ENCODE measurements at regions not wholly inside any gene's neighbourhood (a gene's known extent, or its start where the extent isn't known, plus 50 kb on each side); places are given as distances from the start of the nearest gene placed in this dataset.
A peak's percentile ranks its signal among the peaks of the same experiment; 100 is the strongest.

GRCh38 chr1:30514137-30514654 lies 209.2 kb downstream of the MATN1 start:
- no peak for DNase-seq (ENCODE audit: low spot score)

DNA sequence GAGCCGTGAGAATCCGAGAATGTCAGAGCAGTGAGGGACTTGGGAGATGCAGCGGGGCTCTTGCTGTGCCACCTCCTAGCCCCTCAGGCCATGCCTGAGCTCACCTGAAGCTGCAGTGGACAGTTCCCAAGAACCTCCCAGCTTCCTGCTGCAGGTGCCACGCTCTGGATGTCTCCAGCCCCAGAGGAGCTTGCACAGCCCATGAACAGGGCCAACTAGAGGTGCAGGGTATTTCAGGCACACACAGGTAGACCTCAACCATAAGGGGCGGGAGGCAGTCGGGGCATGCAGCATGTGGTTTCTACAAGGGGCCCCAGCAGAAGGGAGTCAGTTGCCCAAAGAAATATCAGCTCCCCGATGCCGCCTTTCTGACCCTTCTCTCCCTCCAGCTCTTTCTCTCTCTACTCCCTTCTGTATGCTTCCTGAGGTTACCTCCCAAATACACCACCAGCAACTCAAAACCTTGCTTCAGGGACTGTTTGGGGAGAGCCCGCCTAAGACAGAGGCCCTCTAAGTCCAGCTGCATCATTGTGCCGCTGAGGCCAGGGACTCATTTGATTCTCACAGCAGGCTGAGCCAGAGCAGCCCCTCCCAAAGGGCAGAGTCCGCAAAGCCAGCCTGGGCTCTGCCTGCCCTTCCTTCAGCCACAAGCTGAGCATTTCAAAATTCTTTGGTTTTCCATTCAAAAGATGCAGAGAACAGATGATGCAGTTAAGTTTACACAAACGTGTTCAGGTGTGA lies 209.8 kb downstream of the MATN1 start:
- DNase-seq (ENCODE audit: low spot score) = no peak

DNA sequence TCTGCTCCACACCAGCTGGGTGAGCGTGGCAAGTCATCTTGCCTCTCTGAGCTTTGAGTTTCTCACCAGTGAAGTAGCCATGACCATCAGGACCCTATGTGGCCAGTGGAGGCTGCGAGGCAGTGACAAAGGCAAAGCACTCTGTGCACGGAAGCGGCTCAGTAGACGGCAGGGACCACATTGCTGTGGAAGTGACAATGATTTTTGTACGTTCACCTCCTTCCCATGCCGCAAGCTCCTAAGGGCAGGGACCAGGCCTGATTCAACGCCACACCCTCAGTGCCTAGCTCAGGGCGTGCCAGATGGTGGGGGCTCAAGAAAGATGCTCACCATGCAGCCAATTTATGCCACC lies 210.5 kb downstream of the MATN1 start:
- DNase-seq (ENCODE audit: low spot score) = no peak

- peak; percentile 79 for DNase-seq (ENCODE audit: low spot score)
These were observed 211.1 kb downstream of the MATN1 start for GRCh38 chr1:30511991-30512913.

DNA sequence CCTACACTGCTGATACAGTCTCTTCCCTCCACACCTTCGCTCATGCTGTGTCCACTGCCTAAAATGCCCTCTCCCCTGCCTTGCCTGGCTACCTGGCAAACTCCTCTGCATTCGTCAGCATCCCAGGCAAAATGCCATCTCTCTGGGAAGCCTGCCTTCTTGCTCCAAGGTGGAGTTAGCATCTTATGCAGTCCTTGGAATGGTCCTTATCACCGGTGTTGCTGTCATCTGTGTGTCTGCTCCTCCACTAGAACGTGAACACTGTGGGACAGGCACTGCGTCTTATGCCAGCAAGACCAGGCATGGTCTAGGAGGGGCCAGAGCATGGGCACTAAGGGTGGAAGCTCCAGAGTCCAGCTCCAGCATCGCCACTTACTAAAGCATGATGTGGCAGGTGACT lies 211.8 kb downstream of the MATN1 start:
- DNase-seq (ENCODE audit: low spot score) = no peak

DNA sequence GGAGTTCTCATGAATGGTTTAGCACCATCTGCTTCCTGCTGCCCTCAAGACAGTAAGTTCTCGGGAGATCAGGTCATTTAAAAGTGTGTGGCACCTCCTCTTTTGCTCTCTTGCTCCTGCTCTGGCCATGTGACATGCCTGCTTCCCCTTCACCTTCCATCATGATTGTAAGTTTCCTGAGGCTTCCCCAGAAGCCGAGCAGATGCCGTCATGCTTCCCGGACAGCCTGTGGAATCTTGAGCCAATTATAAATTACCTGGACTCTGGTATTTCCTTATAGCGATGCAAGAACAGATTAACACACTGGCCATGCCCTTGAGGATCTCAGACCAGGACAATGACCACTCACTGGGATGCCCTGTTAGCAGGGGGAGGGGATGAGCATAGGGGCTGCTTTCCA lies 212.3 kb downstream of the MATN1 start:
- DNase-seq (ENCODE audit: low spot score) = no peak

GRCh38 chr1:30509670-30510069 lies 213.7 kb downstream of the MATN1 start:
- DNase-seq (ENCODE audit: low spot score) = no peak

DNA sequence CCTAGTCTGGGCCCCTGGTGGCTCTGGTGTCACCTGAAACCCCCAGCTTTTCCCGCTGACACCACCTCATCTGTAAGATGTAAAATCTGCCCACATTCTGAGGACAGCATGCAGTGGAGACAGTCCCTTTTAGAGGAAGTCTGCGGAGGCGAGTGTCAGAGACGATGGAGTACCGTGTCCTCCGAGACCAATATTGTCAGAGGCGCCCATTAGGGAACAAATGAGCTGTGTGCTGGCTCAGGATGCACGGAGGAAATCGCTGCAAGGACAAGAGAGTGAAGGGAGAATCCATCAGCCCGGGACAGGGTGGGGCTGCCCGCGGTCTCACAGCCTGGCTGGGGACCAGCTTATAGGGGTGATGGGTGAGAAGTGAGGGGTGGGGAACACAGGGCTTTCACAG lies 214.8 kb downstream of the MATN1 start:
- no peak for DNase-seq (ENCODE audit: low spot score)

GRCh38 chr1:30508175-30508448 lies 215.3 kb downstream of the MATN1 start:
- no peak for DNase-seq (ENCODE audit: low spot score)

DNA sequence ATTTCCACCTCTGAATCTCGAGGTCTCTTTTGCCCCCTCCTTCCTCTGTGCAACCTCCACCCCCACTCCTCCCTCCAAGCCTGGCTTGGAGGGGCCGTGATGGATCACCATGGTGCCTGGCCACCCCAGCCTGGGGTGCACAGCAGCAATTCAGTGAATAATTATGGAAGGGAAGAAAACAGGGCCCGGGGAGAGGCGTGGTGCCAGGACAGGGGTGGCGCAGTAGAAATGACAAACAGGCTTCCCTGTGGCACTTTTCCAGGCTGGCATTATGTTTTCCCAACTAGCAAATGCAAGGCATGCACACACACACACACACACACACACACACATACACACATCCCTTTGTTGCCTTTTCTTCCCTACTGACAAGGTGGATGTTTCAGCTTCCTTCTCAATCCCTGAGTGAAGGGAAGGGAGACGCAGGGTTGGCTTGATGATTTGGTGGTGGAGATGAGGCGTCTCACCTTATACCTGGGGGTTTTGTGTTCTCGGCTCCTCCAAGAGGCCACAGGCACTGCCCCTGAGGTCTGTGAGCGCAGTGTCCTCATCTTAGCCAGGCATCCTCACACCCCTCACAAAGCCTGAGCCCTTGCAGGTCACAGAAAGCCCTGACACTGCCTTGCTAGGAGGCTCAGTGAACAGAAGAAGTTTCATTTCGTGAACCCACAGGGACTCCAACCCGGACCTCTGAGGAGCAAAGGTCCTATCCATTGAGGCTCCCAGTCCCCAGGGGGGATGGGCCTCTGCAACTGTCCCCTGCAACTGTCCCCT lies 215.8 kb downstream of the MATN1 start:
- no peak for DNase-seq (ENCODE audit: low spot score)

GRCh38 chr1:30507016-30507312 lies 216.4 kb downstream of the MATN1 start:
- DNase-seq (ENCODE audit: low spot score) = no peak

GRCh38 chr1:30506291-30507015 lies 216.9 kb downstream of the MATN1 start:
- DNase-seq (ENCODE audit: low spot score) = no peak

GRCh38 chr1:30505853-30506252 lies 217.5 kb downstream of the MATN1 start:
- DNase-seq (ENCODE audit: low spot score) = no peak

DNA sequence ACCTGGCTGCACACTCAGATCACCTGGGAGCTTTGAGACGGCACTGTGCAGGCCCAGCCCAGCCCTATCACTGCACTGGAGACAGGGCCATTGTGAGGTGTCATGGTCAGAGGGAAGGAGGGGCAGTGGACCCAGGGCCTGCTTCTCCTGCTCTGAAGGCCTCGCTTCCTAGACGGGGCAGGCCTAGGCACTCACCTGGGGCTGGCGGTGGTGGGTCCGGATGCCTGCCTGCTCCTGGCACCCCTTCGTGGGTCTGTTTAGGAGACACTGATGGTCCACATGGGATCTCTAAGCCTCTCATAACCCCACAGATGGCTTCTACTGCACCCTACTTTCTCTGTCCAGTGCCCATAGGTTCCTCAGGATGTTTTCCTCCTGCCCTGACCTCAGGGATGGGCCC lies 230.9 kb downstream of the MATN1 start:
- no peak for DNase-seq (ENCODE audit: low spot score)

DNA sequence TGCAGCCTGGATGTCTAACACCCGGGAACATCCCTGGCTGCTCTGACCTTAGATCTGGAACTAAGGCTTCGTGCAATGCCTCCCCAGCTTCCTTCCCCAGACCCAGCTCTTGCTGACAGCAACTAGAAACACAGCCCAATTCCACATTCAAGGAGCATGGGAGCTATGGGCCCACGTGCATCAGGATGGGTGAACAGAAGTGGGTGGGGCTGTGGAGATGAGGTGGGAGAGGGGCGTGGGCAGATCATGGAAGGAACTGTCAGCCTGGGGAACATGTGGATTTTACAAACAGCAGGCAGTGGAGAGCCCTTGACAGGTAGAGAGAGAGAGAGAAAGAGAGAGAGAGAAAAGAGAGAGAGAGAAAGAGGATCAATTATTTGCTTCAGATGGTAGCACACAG lies 231.6 kb downstream of the MATN1 start:
- no peak for DNase-seq (ENCODE audit: low spot score)

- no peak for DNase-seq (ENCODE audit: low spot score)
These were observed 232.8 kb downstream of the MATN1 start for GRCh38 chr1:30490554-30491053.

GRCh38 chr1:30489737-30490389 lies 233.5 kb downstream of the MATN1 start:
- DNase-seq (ENCODE audit: low spot score) = no peak

DNA sequence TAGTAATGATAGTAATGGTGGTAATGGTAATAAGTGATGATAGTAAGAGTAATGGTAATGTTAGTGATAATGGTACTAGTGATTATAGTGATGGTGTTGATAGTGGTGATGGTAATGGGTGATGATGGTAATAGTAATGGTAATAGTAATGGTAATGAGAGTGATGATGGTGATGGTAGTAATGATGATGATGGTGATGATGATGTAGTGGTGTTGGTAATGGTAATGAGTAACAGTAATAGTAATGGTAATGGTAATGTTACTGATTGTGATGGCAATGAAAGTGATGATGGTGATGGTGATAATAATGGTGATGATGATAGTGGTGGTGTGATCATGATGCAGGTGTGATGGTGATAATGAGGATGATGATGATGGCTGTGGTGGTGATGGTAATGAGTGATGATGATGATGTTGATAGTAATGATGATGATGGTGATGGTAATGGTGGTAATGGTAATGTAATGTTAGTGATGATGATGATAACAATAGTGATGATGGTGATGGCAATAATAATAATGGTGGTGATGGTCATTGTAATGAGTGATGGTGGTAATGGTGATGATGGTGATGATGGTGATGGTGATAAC lies 235.0 kb downstream of the MATN1 start:
- no peak for DNase-seq (ENCODE audit: low spot score)

- DNase-seq (ENCODE audit: low spot score) = no peak
These were observed 236.3 kb downstream of the MATN1 start for GRCh38 chr1:30487042-30487441.

DNA sequence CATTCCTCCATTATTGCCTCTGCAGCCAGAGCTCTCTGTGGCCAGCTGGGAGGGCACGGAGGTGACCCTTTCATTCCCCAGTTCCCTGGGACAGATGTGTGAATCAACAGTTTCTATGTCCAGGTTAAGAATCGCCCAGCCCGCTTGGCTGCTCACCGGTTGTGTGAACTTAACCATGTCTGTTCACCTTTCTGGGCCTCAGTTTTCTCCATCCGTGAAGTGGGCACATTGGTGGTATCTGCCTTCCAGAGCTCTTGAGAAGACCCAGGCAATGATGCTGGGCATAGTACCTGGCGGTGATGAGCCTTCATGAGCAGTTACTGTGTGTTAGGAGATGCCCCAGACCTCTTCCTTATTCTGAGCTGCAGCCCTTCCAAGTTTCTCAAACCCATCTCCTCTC lies 238.3 kb downstream of the MATN1 start:
- no peak for DNase-seq (ENCODE audit: low spot score)

DNA sequence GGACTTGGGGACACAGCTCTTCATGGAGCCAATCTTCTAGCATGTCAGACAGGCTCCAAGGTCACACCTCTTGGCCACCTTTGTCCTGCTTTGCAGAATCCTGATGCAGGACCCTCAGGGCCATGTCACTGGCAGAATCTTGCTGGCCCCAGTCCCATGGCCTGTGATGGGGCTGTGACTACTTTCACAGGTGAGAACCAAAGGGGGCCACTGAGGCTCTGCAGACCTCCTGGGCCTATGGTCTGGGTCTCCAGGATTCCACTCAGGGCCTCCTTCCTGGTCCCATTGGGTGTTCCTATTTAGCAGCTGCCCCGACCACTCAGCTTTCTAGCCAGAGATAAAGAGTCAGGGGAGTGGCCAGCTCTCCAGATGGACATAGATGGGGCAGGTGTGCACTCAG lies 238.7 kb downstream of the MATN1 start:
- DNase-seq (ENCODE audit: low spot score) = no peak

All from AG08395 (cell line).